Breast epithelium (tissue), 3 donors: ENCODE measurements at regions not wholly inside any gene's neighbourhood (a gene's known extent, or its start where the extent isn't known, plus 50 kb on each side); places are given as distances from the start of the nearest gene placed in this dataset.
"Not testable (repeated sequence)": the region's sequence is repeated elsewhere in the genome, so short reads cannot be mapped to it uniquely, and the experiment has no call there.

ENCODE experiments used
- CTCF ChIP-seq, 3 donors: fragments of 450-650 bp; IDR thresholded peaks; one replicate each; pipeline ENCODE4 v1.5.1; 2016 to 2017; ENCODE audit warnings: antibody characterized with exemption in 3 of 3, mild to moderate bottlenecking in 3 of 3, moderate library complexity in 3 of 3
- POLR2AphosphoS5 ChIP-seq, 3 donors: sonication (generic); formaldehyde crosslinking; IDR thresholded peaks; one replicate each; pipeline ENCODE4 v1.6.1; 2017; ENCODE audit warnings: antibody characterized with exemption in 3 of 3

GRCh38 chr14:38538053-38538452 lies 282.2 kb upstream of the CLEC14A start:
- not testable (repeated sequence) for TF ChIP-seq CTCF, POLR2AphosphoS5 (IDR thresholded peaks at IDR 0.05)
